Activated CD8-positive, alpha-beta memory T cell treated with anti-CD3 and anti-CD28 coated beads, Interleukin-2, amount 10 ng/mL, durations not matched to agents 7 days and 5 days (primary cell): ENCODE measurements at regions not wholly inside any gene's neighbourhood (a gene's known extent, or its start where the extent isn't known, plus 50 kb on each side); places are given as distances from the start of the nearest gene placed in this dataset.

ENCODE experiments used
- ATAC-seq: fragments of 150-1000 bp; cut with Tn5 transposase; one replicate; pipeline ENCODE4 v1.10.0; 2021; ENCODE audit warnings: moderate library complexity
- CTCF ChIA-PET: fragments of 350-600 bp; sonication (Branson Sonifier 250); formaldehyde crosslinking; loops from one replicate; lab custom pipeline; 2021; ENCODE audit warnings: antibody characterized with exemption; lab: Charles Lee
- DNase-seq: peaks from one replicate; pipeline ENCODE4 v3.0.0-alpha.2; 2020
- H3K27ac Mint-ChIP-seq: one replicate; pipeline ENCODE4 v1.8.0; 2021; ENCODE audit warnings: mild to moderate bottlenecking, mixed read lengths
- H3K27me3 Mint-ChIP-seq: one replicate; pipeline ENCODE4 v1.8.0; 2021; ENCODE audit warnings: mixed read lengths
- H3K36me3 Mint-ChIP-seq: one replicate; pipeline ENCODE4 v1.8.0; 2021; ENCODE audit warnings: mild to moderate bottlenecking, mixed read lengths
- H3K4me1 Mint-ChIP-seq: one replicate; pipeline ENCODE4 v1.8.0; 2021; ENCODE audit warnings: mixed read lengths
- H3K4me3 Mint-ChIP-seq: one replicate; pipeline ENCODE4 v1.8.0; 2021; ENCODE audit warnings: mild to moderate bottlenecking, moderate library complexity, mixed read lengths
- H3K9me3 Mint-ChIP-seq: one replicate; pipeline ENCODE4 v1.8.0; 2022; ENCODE audit warnings: low read depth, mixed read lengths

DNA sequence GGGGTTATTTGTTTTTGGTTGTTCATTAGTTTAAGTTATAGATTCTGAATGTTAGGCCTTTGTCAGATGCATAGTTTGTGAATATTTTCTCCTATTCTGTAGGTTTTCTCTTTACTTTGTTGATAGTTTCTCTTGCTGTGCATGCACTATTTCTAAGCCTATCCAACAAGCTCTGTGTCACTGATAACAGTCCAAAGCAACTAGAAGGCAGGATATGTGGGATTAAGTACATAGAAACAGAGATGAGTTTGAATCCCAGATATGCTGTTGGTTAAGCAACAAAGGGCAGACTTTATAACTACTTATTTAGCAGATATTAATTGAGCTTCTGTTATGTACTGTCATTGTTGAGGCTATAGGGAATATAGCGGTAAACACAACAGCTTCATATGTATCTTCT, 390.4 kb downstream of the INSC start:
- Mint-ChIP-seq H3K27ac (no peak overlapping the region), H3K9me3 (peaks cover 2% of the 10 kb centered on the region), H3K4me1 (no peaks in the 10 kb centered on the region), H3K27me3 (no peaks in the 10 kb centered on the region), H3K36me3 (no peaks in the 10 kb centered on the region), H3K4me3 (no peak overlapping the region)
- CTCF ChIA-PET: interaction anchor here (0.6 kb wide), 1 partner anchor 566 kb away, joined by 3 read pairs; no protein-coding TSS in a partner anchor
- no peak for ATAC-seq
- DNase-seq: no peak

- no peak for ATAC-seq
- CTCF ChIA-PET: no interaction called here
- Mint-ChIP-seq H3K27ac (no peak overlapping the region), H3K9me3 (peaks cover 2% of the 10 kb centered on the region), H3K36me3 (no peaks in the 10 kb centered on the region), H3K4me3 (no peak overlapping the region), H3K27me3 (no peaks in the 10 kb centered on the region), H3K4me1 (no peaks in the 10 kb centered on the region)
- no peak for DNase-seq
These were observed 392.9 kb downstream of the INSC start for GRCh38 chr11:15507592-15507991.

GRCh38 chr11:15509082-15509481, 394.4 kb downstream of the INSC start:
- no peaks in the 10 kb centered on the region for H3K36me3 Mint-ChIP-seq

DNA sequence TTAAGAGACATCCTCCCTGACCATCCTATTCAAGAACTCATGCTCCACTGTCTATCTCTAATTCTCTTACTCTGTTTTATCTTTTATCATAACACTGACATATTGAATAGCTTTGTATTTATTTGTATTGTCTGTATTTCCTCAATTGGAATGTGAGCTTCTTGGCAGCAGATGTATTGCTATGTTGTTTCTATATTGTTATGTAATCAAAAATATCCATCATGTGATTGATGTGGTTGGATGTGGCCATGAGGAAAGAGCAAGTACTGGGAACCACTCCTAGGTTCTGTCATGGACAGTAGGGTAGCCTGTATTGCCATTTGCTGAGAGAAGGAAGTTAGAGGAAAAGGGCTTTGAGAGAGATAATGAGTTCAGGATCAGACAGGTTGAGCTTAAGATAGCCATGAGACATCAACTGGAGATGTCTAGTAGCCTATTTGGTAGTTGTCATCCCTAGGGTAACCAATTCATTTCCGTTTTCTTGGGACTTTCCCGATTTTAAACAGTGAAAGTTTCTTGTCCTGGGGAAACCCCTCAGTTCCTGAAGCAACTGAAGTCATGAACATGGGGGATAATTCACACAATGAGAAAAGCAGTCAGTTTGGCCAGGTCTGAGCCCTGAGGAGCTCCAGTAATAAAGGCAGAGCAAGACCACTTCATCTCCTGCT, 404.5 kb downstream of the INSC start:
- H3K36me3 Mint-ChIP-seq: no peaks in the 10 kb centered on the region
- H3K9me3 Mint-ChIP-seq: peaks cover 3% of the 10 kb centered on the region
- CTCF ChIA-PET: no interaction called here
- H3K27me3 Mint-ChIP-seq: no peaks in the 10 kb centered on the region
- no peak overlapping the region for H3K27ac Mint-ChIP-seq
- DNase-seq (no peak), ATAC-seq (no peak)
- H3K4me1 Mint-ChIP-seq: no peaks in the 10 kb centered on the region
- H3K4me3 Mint-ChIP-seq: no peak overlapping the region

More at GRCh38 chr11:15509082-15509481, 394.4 kb downstream of the INSC start:
- CTCF ChIA-PET: no interaction called here
- Mint-ChIP-seq H3K4me3 (no peak overlapping the region), H3K27ac (no peak overlapping the region), H3K27me3 (no peaks in the 10 kb centered on the region), H3K9me3 (peaks cover 2% of the 10 kb centered on the region), H3K4me1 (no peaks in the 10 kb centered on the region)
- DNase-seq: no peak
- no peak for ATAC-seq

GRCh38 chr11:15519911-15520310, 405.2 kb downstream of the INSC start:
- DNase-seq (no peak), ATAC-seq (no peak)
- Mint-ChIP-seq H3K27ac (no peak overlapping the region), H3K4me1 (no peaks in the 10 kb centered on the region), H3K9me3 (peaks cover 2% of the 10 kb centered on the region), H3K36me3 (no peaks in the 10 kb centered on the region), H3K4me3 (no peak overlapping the region), H3K27me3 (no peaks in the 10 kb centered on the region)
- CTCF ChIA-PET: no interaction called here

DNA sequence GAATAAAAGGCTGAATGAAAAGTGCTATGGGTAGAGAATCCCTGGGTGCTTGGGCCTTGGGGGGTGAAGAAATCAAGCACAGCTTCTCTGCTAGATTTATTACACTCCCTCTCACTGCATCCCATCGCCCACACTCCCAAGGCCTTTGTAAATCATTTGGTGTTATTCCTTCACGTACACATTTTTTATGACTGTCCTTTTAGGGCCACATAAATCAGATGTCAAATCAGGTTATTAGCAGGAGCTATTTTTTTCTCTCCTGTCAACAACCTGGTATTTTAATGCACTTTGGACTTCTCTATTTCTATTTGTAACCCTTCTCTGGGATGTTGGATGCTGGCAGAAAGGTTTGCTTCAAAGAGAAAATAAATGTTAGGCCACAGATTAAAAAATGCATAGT, 408.8 kb downstream of the INSC start:
- Mint-ChIP-seq H3K27me3 (no peaks in the 10 kb centered on the region), H3K36me3 (no peaks in the 10 kb centered on the region), H3K4me3 (no peak overlapping the region), H3K27ac (no peak overlapping the region), H3K9me3 (peaks cover 4% of the 10 kb centered on the region), H3K4me1 (no peaks in the 10 kb centered on the region)
- CTCF ChIA-PET: no interaction called here
- DNase-seq: no peak
- ATAC-seq: no peak

GRCh38 chr11:15525582-15525981, 410.9 kb downstream of the INSC start:
- Mint-ChIP-seq H3K27me3 (no peaks in the 10 kb centered on the region), H3K4me3 (no peak overlapping the region), H3K4me1 (no peaks in the 10 kb centered on the region), H3K27ac (no peak overlapping the region), H3K9me3 (peaks cover 4% of the 10 kb centered on the region), H3K36me3 (no peaks in the 10 kb centered on the region)
- DNase-seq (no peak), ATAC-seq (no peak)
- CTCF ChIA-PET: no interaction called here

DNA sequence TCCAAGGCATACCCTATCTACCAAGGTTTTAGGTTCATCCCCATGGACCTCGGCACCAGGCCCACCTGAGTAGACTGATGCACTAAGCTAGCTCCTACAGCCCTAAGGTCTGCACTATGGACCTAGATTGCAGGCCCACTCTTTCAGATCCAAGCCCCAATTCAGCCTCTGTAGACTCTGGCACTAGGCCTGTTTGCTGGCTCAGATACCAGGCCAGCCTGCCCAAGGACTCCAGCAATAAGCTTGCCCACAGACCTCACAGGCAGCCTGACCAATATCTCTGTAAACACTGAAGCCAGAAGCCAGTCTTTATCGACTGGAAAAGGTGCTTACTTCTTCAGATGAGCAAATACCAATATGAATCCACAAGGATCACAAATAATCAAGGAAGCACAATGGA, 411.3 kb downstream of the INSC start:
- H3K9me3 Mint-ChIP-seq: peaks cover 4% of the 10 kb centered on the region
- CTCF ChIA-PET: no interaction called here

DNA sequence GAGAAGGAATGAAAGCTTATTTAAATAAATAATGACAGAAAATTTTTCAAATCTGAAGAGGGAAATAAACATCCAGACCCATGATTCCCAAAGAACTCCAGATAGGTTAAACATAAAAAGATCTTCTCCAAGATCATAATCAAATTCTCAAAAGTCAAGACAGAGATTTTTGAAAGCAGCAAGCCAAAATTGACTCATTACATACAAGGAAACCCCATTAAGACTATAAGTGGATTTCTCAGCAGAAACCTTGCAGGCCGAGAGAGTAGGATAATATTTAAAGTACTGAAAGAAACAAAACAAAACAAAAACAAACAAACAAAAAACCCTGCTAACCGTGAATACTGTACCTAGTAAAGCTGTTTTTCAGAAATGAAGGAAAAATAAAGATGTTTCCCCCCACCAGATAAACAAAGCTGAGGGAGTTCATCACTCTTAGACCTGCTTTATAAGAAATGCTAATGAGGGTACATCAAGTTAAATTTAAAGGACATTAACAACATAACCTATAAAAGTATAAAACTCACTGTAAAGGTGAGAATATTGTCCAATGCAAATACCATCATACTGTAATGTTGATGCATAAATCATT, 412.2 kb downstream of the INSC start:
- no peak overlapping the region for H3K4me3 Mint-ChIP-seq

More for the DNA sequence above, 411.3 kb downstream of the INSC start:
- H3K4me1 Mint-ChIP-seq: no peaks in the 10 kb centered on the region
- no peaks in the 10 kb centered on the region for H3K27me3 Mint-ChIP-seq
- no peaks in the 10 kb centered on the region for H3K36me3 Mint-ChIP-seq
- no peak overlapping the region for H3K4me3 Mint-ChIP-seq
- ATAC-seq (no peak), DNase-seq (no peak)
- no peak overlapping the region for H3K27ac Mint-ChIP-seq

DNA sequence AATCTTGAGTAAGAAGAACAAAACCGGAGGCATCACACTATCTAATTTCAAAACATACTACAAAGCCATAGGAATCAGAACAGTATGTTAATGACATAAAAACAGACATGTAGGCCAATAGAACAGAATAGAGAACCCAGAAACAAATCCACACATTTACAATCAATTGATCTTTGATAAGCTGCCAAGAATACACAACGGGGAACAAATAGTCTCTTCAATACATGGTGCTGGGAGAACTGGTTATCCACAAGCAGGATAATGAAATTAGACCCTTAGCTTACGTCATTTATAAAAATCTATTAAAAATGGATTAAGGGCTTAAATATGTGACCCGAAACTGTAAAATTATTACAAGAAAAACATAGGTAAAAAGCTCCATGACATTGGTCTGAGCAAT, 417.7 kb downstream of the INSC start:
- Mint-ChIP-seq H3K4me3 (no peak overlapping the region), H3K9me3 (no peaks in the 10 kb centered on the region), H3K4me1 (no peaks in the 10 kb centered on the region), H3K27ac (no peak overlapping the region), H3K36me3 (no peaks in the 10 kb centered on the region), H3K27me3 (no peaks in the 10 kb centered on the region)
- CTCF ChIA-PET: no interaction called here
- ATAC-seq (no peak), DNase-seq (no peak)

More for the DNA sequence above, 412.2 kb downstream of the INSC start:
- ATAC-seq (no peak), DNase-seq (no peak)
- Mint-ChIP-seq H3K4me1 (no peaks in the 10 kb centered on the region), H3K36me3 (no peaks in the 10 kb centered on the region), H3K27me3 (no peaks in the 10 kb centered on the region), H3K27ac (no peak overlapping the region), H3K9me3 (peaks cover 4% of the 10 kb centered on the region)
- CTCF ChIA-PET: no interaction called here

DNA sequence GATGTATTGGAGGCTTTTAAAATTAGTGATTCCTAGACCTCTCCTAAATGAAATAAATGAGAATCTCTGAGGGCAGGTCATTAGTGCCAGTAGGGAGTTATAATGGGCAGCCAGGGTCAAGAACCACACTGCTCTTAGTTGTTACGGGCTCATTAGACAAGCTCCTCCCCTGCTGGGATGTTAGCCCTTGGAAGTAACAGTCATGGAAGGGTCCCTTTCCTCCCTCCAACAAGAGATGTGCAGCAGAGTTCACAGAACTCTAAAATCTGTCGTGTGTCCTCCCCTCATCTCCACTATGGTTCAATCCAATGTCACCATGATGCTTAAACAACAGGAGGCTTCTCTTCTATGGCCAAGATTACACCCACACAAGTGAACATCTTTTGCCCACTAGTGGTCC, 419.5 kb downstream of the INSC start:
- CTCF ChIA-PET: no interaction called here
- no peak for DNase-seq
- H3K27me3 Mint-ChIP-seq: no peaks in the 10 kb centered on the region
- H3K4me1 Mint-ChIP-seq: no peaks in the 10 kb centered on the region
- no peaks in the 10 kb centered on the region for H3K36me3 Mint-ChIP-seq
- no peak for ATAC-seq
- H3K27ac Mint-ChIP-seq: no peak overlapping the region
- no peak overlapping the region for H3K4me3 Mint-ChIP-seq
- H3K9me3 Mint-ChIP-seq: no peaks in the 10 kb centered on the region

- no peak for DNase-seq
- Mint-ChIP-seq H3K9me3 (no peaks in the 10 kb centered on the region), H3K4me1 (no peaks in the 10 kb centered on the region), H3K27ac (no peak overlapping the region), H3K4me3 (no peak overlapping the region), H3K27me3 (no peaks in the 10 kb centered on the region), H3K36me3 (no peaks in the 10 kb centered on the region)
- CTCF ChIA-PET: no interaction called here
- no peak for ATAC-seq
These were observed 420.7 kb downstream of the INSC start for GRCh38 chr11:15535414-15535813.

DNA sequence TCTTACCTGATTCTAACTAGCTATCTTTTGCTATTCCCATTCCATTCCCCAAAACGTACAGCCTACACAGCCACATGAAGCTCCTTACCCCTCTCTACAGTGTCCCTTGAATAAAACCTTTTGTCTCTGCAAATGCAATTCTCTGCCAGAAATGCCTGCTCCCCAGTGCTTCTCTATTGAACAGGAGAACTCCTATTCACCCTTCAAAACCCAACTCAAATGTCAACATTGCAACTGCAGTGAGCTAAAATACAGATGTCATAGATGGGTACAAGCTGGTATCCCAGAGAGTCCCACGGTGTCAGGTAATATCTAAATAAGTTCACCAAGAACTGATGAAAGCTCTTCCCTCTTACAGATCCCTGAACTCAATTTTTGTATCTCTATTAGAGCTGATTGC, 421.7 kb downstream of the INSC start:
- Mint-ChIP-seq H3K4me1 (no peaks in the 10 kb centered on the region), H3K27me3 (no peaks in the 10 kb centered on the region), H3K9me3 (no peaks in the 10 kb centered on the region), H3K36me3 (no peaks in the 10 kb centered on the region), H3K4me3 (no peak overlapping the region), H3K27ac (no peak overlapping the region)
- CTCF ChIA-PET: no interaction called here
- DNase-seq: no peak
- ATAC-seq: no peak

DNA sequence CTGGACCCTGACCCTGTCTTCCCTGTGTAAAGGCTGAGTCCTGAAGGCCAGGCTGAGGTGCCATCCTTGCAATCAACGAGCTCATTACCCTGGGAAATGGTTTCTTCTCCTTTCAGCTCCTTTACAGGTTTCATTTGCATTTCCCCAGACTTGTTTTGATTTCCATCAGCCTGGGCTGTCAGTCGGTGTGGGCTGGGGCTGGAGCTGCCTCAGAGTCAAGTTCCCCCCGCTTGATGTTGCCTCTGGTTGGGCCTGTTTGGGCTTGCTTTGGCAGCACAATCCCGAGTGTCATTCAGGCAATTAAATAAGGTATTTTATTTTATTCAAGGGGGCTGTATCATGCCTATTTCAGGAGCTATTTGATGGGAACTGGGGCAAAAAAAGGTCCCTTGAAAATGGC, 424.9 kb downstream of the INSC start:
- DNase-seq (no peak), ATAC-seq (no peak)
- CTCF ChIA-PET: no interaction called here
- Mint-ChIP-seq H3K4me1 (no peaks in the 10 kb centered on the region), H3K4me3 (no peak overlapping the region), H3K9me3 (no peaks in the 10 kb centered on the region), H3K27me3 (no peaks in the 10 kb centered on the region), H3K36me3 (no peaks in the 10 kb centered on the region), H3K27ac (no peak overlapping the region)
